ENCODE measurements at regions not wholly inside any gene's neighbourhood (a gene's known extent, or its start where the extent isn't known, plus 50 kb on each side); places are given as distances from the start of the nearest gene placed in this dataset.

- H3K9me3 ChIP-seq = no peaks in the 10 kb centered on the region
- H3K27ac ChIP-seq = no peak overlapping the region
- intact Hi-C loops (cut with DNase I) = no loop called here
- H3K4me3 ChIP-seq = no peak overlapping the region
- no peaks in the 10 kb centered on the region for H3K36me3 ChIP-seq
- no peak for TF ChIP-seq CTCF (IDR thresholded peaks at IDR 0.05)
- ATAC-seq (no peak), DNase-seq (no peak)
- H3K4me1 ChIP-seq = no peaks in the 10 kb centered on the region
- WGBS, 2 donors = 66 to 73% methylated on average over 13 of the region's 13 CpGs
- peaks cover 0 to 43% (median 0%) of the 10 kb centered on the region in 7 donors for H3K27me3 ChIP-seq
Observed at GRCh38 chrX:16312761-16313623, 145.7 kb downstream of the MAGEB17 start.

GRCh38 chrX:16316331-16316730 lies 149.1 kb downstream of the MAGEB17 start:
- WGBS, 2 donors = 77 to 86% methylated on average over 4 of the region's 4 CpGs
- Histone ChIP-seq H3K4me3 (no peak overlapping the region), H3K4me1 (no peaks in the 10 kb centered on the region), H3K9me3 (peaks cover 0 to 4% (median 0%) of the 10 kb centered on the region in 11 donors), H3K27me3 (peaks cover 0 to 35% (median 0%) of the 10 kb centered on the region in 7 donors), H3K36me3 (no peaks in the 10 kb centered on the region), H3K27ac (no peak overlapping the region)
- TF ChIP-seq CTCF (IDR thresholded peaks at IDR 0.05) = no peak
- DNase-seq = no peak
- no peak for ATAC-seq
- intact Hi-C loops (cut with DNase I) = no loop called here

- WGBS, 2 donors = 82 to 86% methylated on average over 2 of the region's 2 CpGs
- no peak overlapping the region for H3K27ac ChIP-seq
- ATAC-seq (no peak), DNase-seq (no peak)
- H3K36me3 ChIP-seq = no peaks in the 10 kb centered on the region
- H3K27me3 ChIP-seq = peaks cover 0 to 6% (median 0%) of the 10 kb centered on the region in 7 donors
- H3K4me1 ChIP-seq = no peaks in the 10 kb centered on the region
- no peak for TF ChIP-seq CTCF (IDR thresholded peaks at IDR 0.05)
- peaks cover 0 to 4% (median 0%) of the 10 kb centered on the region in 11 donors for H3K9me3 ChIP-seq
- H3K4me3 ChIP-seq = no peak overlapping the region
- intact Hi-C loops (cut with DNase I) = no loop called here
Observed at GRCh38 chrX:16319929-16320328, 152.6 kb downstream of the MAGEB17 start.

- 78 to 83% methylated on average over 4 of the region's 4 CpGs for WGBS, 2 donors
- H3K36me3 ChIP-seq = no peaks in the 10 kb centered on the region
- no peaks in the 10 kb centered on the region for H3K4me1 ChIP-seq
- intact Hi-C loops (cut with DNase I) = no loop called here
- peaks cover 0 to 6% (median 0%) of the 10 kb centered on the region in 7 donors for H3K27me3 ChIP-seq
- TF ChIP-seq CTCF (IDR thresholded peaks at IDR 0.05) = no peak
- no peak overlapping the region for H3K4me3 ChIP-seq
- ATAC-seq (no peak), DNase-seq (no peak)
- H3K27ac ChIP-seq = no peak overlapping the region
- peaks cover 0 to 4% (median 0%) of the 10 kb centered on the region in 11 donors for H3K9me3 ChIP-seq
Observed at GRCh38 chrX:16320765-16321355, 153.6 kb downstream of the MAGEB17 start.
